ENCODE measurements at regions not wholly inside any gene's neighbourhood (a gene's known extent, or its start where the extent isn't known, plus 50 kb on each side); places are given as distances from the start of the nearest gene placed in this dataset.

DNA sequence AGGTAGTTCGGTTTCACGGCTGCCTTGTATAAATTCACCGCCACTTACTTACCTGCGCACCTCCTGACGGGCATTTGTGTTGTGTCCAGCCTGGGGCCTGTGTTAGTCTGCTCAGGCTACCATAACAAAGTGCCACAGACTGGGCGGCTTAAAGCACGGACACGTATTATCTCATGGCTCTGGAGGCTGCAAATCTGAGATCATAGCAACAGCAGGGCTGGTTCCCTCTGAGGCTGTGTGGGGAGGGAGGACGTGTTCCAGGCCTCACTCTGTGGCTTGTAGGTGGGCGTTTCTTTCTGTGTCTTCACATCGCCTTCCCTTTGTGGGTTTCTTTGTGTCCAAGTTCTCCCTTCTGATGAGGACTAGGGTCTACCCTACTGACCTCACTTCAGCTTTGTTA lies 93.5 kb upstream of the FZD10 start:
- dilution Hi-C loops (cut with HindIII; ENCODE audit: low sequenced_read_pairs, unreplicated experiment), result no loop called here
- POLR2A ChIA-PET (ENCODE audit: unreplicated experiment), result no interaction called here
- H3K9me3 ChIP-seq (ENCODE audit: control insufficient read depth, insufficient read depth, low read length), result peaks cover 49% of the 10 kb centered on the region

More for the DNA sequence above, 93.5 kb upstream of the FZD10 start:
- ATAC-seq (ENCODE audit: low read depth) (no peak), DNase-seq (no peak)
- H3K9ac ChIP-seq (ENCODE audit: low read depth, low read length), result no peak overlapping the region
- H3K79me1 ChIP-seq (ENCODE audit: low read depth in 1 of 2, low read length in 2 of 2), result no peaks in the 10 kb centered on the region
- no peak overlapping the region for H2AFZ ChIP-seq (replicated peaks; ENCODE audit: low read length, poor library complexity)
- TF ChIP-seq MAZ (IDR thresholded peaks at IDR 0.05; ENCODE audit: borderline replicate concordance, low read depth, low read length) (no peak), ELK1 (IDR thresholded peaks at IDR 0.05; ENCODE audit: borderline replicate concordance, low read depth, low read length) (no peak), FOS (IDR thresholded peaks at IDR 0.05; ENCODE audit: low read depth, low read length) (no peak), BHLHE40 (IDR thresholded peaks at IDR 0.05; ENCODE audit: low read depth, low read length) (no peak), RFX5 (IDR thresholded peaks at IDR 0.05; ENCODE audit: low read depth, low read length) (no peak), SMC3 (IDR thresholded peaks at IDR 0.05; ENCODE audit: low read depth, low read length) (no peak), POLR2A (IDR thresholded peaks at IDR 0.05; ENCODE audit: low read depth, low read length) (no peak), MAFK (IDR thresholded peaks at IDR 0.05; ENCODE audit: low read depth, low read length) (no peak), NFE2L2 (IDR thresholded peaks at IDR 0.05; ENCODE audit: low read depth, low read length) (no peak)
- TF ChIP-seq, protein P1, sequence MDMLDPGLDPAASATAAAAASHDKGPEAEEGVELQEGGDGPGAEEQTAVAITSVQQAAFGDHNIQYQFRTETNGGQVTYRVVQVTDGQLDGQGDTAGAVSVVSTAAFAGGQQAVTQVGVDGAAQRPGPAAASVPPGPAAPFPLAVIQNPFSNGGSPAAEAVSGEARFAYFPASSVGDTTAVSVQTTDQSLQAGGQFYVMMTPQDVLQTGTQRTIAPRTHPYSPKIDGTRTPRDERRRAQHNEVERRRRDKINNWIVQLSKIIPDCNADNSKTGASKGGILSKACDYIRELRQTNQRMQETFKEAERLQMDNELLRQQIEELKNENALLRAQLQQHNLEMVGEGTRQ (IDR thresholded peaks at IDR 0.05; ENCODE audit: low read depth, low read length), result no peak
- H3K9me1 ChIP-seq (ENCODE audit: insufficient read depth, low read length), result no peaks in the 10 kb centered on the region
- no peak overlapping the region for H3K18ac ChIP-seq (ENCODE audit: low read depth, low read length)
- H4K20me1 ChIP-seq (ENCODE audit: insufficient read depth, low read length), result no peaks in the 10 kb centered on the region
- no peaks in the 10 kb centered on the region for H3K4me1 ChIP-seq (ENCODE audit: control insufficient read depth, insufficient read depth, low read length)
- H3K14ac ChIP-seq (replicated peaks; ENCODE audit: low read depth, low read length), result no peak overlapping the region
- 60% methylated on average over 1 of the region's 11 CpGs; no CpG with 5 or more reads in 1 of the 2 experiments for WGBS, 2 experiments (ENCODE audit: extremely low coverage in 2 of 2, insufficient read length in 1 of 2)
- no peak overlapping the region for H3K23ac ChIP-seq (ENCODE audit: low read depth, low read length)
- no peak overlapping the region for H2BK120ac ChIP-seq (ENCODE audit: low read depth, low read length)
- BruUV-seq (replicated peaks), result no TSS peak
- no peak overlapping the region for H4K5ac ChIP-seq (ENCODE audit: low read depth, low read length)
- no peak overlapping the region for H3K56ac ChIP-seq (ENCODE audit: extremely low read depth, insufficient read depth, low read length)
- H3K36me3 ChIP-seq (ENCODE audit: control insufficient read depth, insufficient read depth, low read length), result no peaks in the 10 kb centered on the region
- H2AK9ac ChIP-seq (replicated peaks; ENCODE audit: low read depth, low read length, poor library complexity), result no peak overlapping the region
- no peak overlapping the region for H2BK5ac ChIP-seq (ENCODE audit: low read depth, low read length, poor library complexity, severe bottlenecking)
- no peaks in the 10 kb centered on the region for H3K27me3 ChIP-seq (ENCODE audit: control insufficient read depth, insufficient read depth, low read length)
- in situ Hi-C loops (cut with MboI; ENCODE audit: low sequenced_read_pairs), result no loop called here
- H3K4me3 ChIP-seq (ENCODE audit: insufficient read depth, low read depth, low read length), result no peak overlapping the region
- H4K91ac ChIP-seq (ENCODE audit: insufficient read depth, low read depth, low read length), result no peak overlapping the region
- CTCF ChIA-PET, result no interaction called here
- H2BK15ac ChIP-seq (ENCODE audit: low read depth, low read length), result no peak overlapping the region
- H3K27ac ChIP-seq (ENCODE audit: insufficient read depth, low read length), result no peak overlapping the region
- H4K8ac ChIP-seq (ENCODE audit: low read depth in 2 of 2, low read length in 2 of 2), result no peak overlapping the region
- no peak overlapping the region for H3K4me2 ChIP-seq (ENCODE audit: low read depth, low read length)
- no peak overlapping the region for H2AK5ac ChIP-seq (ENCODE audit: low read depth, low read length)
- intact Hi-C loops (cut with micrococcal nuclease), result no loop called here
- H2BK20ac ChIP-seq (ENCODE audit: low read depth, low read length), result no peak overlapping the region
- no peak overlapping the region for H3K4ac ChIP-seq (ENCODE audit: low read depth, low read length)

Data from IMR-90 (cell line).